Cardiac fibroblast (primary cell): ENCODE measurements at regions not wholly inside any gene's neighbourhood (a gene's known extent, or its start where the extent isn't known, plus 50 kb on each side); places are given as distances from the start of the nearest gene placed in this dataset.

Source experiments
- DNase-seq, 2 donors: peaks; one replicate each; pipeline versions ENCODE4 v3.0.0 to v3.0.0-alpha.2; 2010; ENCODE audit warnings: low read depth in 2 of 2
- H3K4me3 ChIP-seq, 2 donors: replicated peaks in 1 of 2; 1 replicate in 1 of 2; 2 replicates in 1 of 2; pipeline ENCODE4 v1.5.1; 2011; ENCODE audit warnings: low read depth in 2 of 2, low read length in 2 of 2, mild to moderate bottlenecking in 2 of 2, moderate library complexity in 1 of 2
- CTCF ChIP-seq: IDR thresholded peaks from one replicate; pipeline ENCODE4 v1.5.1; 2011; ENCODE audit warnings: low read depth, mild to moderate bottlenecking, low read length, inconsistent platforms

DNA sequence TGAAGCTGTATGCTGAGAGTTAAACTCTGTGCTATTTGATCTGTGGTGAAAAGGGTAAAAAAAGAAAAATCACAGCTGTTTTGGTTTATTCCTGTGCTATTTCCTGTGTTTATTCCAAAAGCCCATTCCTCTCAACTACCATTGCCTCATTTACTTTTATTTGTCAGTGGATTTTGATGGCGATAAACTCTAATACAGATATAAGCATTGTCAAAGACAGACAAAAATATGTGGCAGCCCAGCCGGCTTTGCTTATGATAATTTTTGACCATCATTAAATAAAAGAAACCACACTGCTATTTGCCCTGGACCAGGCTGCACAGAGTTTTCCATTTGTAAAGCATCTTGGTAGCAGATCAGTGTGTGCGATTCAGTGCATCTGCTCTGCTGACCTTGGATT lies 473.6 kb upstream of the ASIC2 start:
- no peak for TF ChIP-seq CTCF

GRCh38 chr17:33769066-33769465 lies 476.0 kb upstream of the ASIC2 start:
- DNase-seq, result no peak
- no peak overlapping the region for H3K4me3 ChIP-seq
- TF ChIP-seq CTCF, result no peak

More for the DNA sequence above, 473.6 kb upstream of the ASIC2 start:
- H3K4me3 ChIP-seq, result no peak overlapping the region
- DNase-seq, result no peak

GRCh38 chr17:33776304-33776703 lies 478.8 kb upstream of the CCL2 start:
- no peak overlapping the region for H3K4me3 ChIP-seq
- no peak for TF ChIP-seq CTCF
- no peak for DNase-seq

- DNase-seq, result no peak
- H3K4me3 ChIP-seq, result no peak overlapping the region
- TF ChIP-seq CTCF, result no peak
These were observed 478.2 kb upstream of the CCL2 start for GRCh38 chr17:33776903-33777302.

DNA sequence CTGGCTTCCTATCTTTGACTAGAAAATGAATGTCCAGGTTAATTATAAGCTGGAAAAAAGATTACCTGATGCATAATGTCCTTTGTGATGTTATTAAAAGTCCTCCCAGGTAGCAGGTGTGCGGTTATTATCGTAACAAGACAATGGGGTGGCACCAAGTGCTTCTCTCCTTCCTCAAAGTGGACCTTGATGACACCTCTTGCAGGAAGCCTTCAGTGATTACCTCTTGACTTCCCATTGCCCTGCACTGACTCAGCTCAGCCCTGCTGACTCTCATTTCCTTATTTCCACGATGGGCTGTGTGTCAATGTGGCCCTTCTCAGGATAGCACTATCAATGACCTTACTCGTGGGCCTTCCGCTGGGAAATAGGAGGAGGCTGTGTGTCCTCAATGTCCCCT lies 477.4 kb upstream of the CCL2 start:
- no peak for DNase-seq
- H3K4me3 ChIP-seq, result no peak overlapping the region
- TF ChIP-seq CTCF, result no peak

DNA sequence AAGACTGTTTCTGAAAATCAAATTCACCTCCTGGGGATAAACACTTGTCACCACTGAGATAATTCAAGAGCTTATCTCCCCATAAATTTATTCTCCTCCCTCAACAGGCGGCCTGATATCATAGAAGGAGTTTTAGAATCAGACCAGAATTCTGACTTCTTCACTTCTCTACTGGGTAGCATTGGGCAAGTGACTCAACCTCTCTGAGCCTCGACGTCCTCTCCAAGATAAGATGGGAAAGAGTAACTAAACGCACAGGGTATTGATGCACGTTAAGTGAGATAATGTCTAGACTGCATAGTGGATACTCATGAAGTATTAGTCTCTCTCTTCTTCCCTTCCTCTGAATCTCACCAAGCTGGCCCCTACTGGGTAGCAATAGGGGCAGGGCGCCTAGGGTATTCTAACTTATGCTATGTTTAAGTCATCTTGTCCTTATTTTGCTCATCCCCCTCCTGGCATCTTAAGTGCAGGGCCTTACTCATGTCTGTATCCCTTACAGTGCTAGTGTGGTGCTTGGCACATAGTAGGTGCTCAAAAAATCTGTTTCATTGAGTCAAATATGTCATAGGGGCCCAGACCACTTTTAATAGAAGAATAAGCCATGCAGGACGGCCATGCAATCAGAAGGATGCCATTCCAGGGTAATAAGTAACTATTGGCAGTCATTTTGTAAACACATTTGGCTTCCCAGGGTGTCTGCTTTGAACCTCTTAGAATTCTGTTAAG lies 476.4 kb upstream of the CCL2 start:
- no peak for TF ChIP-seq CTCF
- DNase-seq, result no peak

GRCh38 chr17:33779234-33779591 lies 475.9 kb upstream of the CCL2 start:
- peak; percentile 87 for TF ChIP-seq CTCF
- no peak overlapping the region for H3K4me3 ChIP-seq
- DNase-seq, result peak; percentile 67 to 76

More for the DNA sequence above, 476.4 kb upstream of the CCL2 start:
- H3K4me3 ChIP-seq, result no peak overlapping the region
